PC-3 (cell line): ENCODE measurements at regions not wholly inside any gene's neighbourhood (a gene's known extent, or its start where the extent isn't known, plus 50 kb on each side); places are given as distances from the start of the nearest gene placed in this dataset.

Experiments
- ATAC-seq: fragments of 200-7000 bp; cut with Tn5 transposase; 2 replicates; pipeline ENCODE4 v1.9.1; 2020; ENCODE audit warnings: mild to moderate bottlenecking, moderate library complexity
- BruUV-seq: library from RNA; stranded (reverse); fragments of 400-500 nt; replicated peaks from 2 replicates; lab custom pipeline; 2021; lab: Mats Ljungman, UMichigan
- CTCF ChIA-PET: fragments of 300-600 bp; sonication (Branson Sonifier 250); formaldehyde crosslinking; loops from one replicate; lab custom pipeline; 2022; ENCODE audit warnings: antibody characterized with exemption; lab: Charles Lee
- POLR2A ChIA-PET: fragments of 300-600 bp; sonication (Branson Sonifier 250); formaldehyde crosslinking; loops from one replicate; lab custom pipeline; 2022; ENCODE audit warnings: antibody characterized with exemption; ENCODE audit not compliant: unreplicated experiment; lab: Charles Lee
- DNase-seq: peaks from one replicate; pipeline ENCODE4 v3.0.0-alpha.2; 2015
- H2AFZ ChIP-seq: fragments of 300-600 bp; sonication (generic); 2 replicates; pipeline ENCODE4 v1.6.0; 2016; ENCODE audit warnings: antibody characterized with exemption, low read length
- H3F3A ChIP-seq: fragments of 300-600 bp; sonication (generic); one replicate; pipeline ENCODE4 v1.6.0; 2017; ENCODE audit warnings: antibody characterized with exemption, low read length, control low read depth, mild to moderate bottlenecking; ENCODE audit not compliant: unreplicated experiment
- H3K27ac ChIP-seq: fragments of 300-600 bp; sonication (generic); 2 replicates; pipeline ENCODE4 v1.5.1; 2016; ENCODE audit warnings: mild to moderate bottlenecking, low read length
- H3K27me3 ChIP-seq: fragments of 300-600 bp; sonication (generic); 2 replicates; pipeline ENCODE4 v1.6.1; 2016; ENCODE audit warnings: low read length, mixed read lengths
- H3K36me3 ChIP-seq: fragments of 300-600 bp; sonication (generic); 2 replicates; pipeline ENCODE4 v1.6.1; 2016; ENCODE audit warnings: low read depth, mixed run types, low read length, mixed read lengths
- H3K4me1 ChIP-seq: fragments of 300-600 bp; sonication (generic); 2 replicates; pipeline ENCODE4 v1.5.1; 2016; ENCODE audit warnings: low read length; ENCODE audit not compliant: insufficient read depth
- H3K4me2 ChIP-seq: fragments of 300-600 bp; sonication (generic); 2 replicates; pipeline ENCODE4 v1.6.0; 2016; ENCODE audit warnings: low read length
- H3K4me3 ChIP-seq: fragments of 300-600 bp; sonication (generic); 2 replicates; pipeline ENCODE4 v1.5.1; 2016; ENCODE audit warnings: mild to moderate bottlenecking, low read length, mixed read lengths
- H3K79me2 ChIP-seq: fragments of 300-600 bp; sonication (generic); 2 replicates; pipeline ENCODE4 v1.6.1; 2017; ENCODE audit warnings: low read length, mixed read lengths
- H3K9ac ChIP-seq: fragments of 300-600 bp; sonication (generic); 2 replicates; pipeline ENCODE4 v1.6.0; 2016; ENCODE audit warnings: mild to moderate bottlenecking, low read length
- H3K9me2 ChIP-seq: fragments of 300-600 bp; sonication (generic); replicated peaks from 2 replicates; pipeline ENCODE4 v1.6.1; 2016; ENCODE audit warnings: mixed run types, low read length, mixed read lengths
- H3K9me3 ChIP-seq: fragments of 300-600 bp; sonication (generic); 2 replicates; pipeline ENCODE4 v1.6.1; 2016; ENCODE audit warnings: low read length, mixed read lengths
- H4K20me1 ChIP-seq: fragments of 300-600 bp; sonication (generic); 2 replicates; pipeline ENCODE4 v1.6.1; 2016; ENCODE audit warnings: low read length, mixed read lengths
- CTCF ChIP-seq: fragments of 300-600 bp; sonication (generic); conservative IDR thresholded peaks from 2 replicates; pipeline ENCODE4 v1.5.1; 2017; ENCODE audit warnings: antibody characterized with exemption, low read depth, mild to moderate bottlenecking, low read length
- EZH2 ChIP-seq: fragments of 300-600 bp; sonication (generic); IDR thresholded peaks from one replicate; pipeline ENCODE4 v1.6.1; 2017; ENCODE audit warnings: antibody characterized with exemption, mild to moderate bottlenecking, low read length; ENCODE audit not compliant: unreplicated experiment
- EZH2phosphoT487 ChIP-seq: fragments of 300-600 bp; sonication (generic); IDR thresholded peaks from 2 replicates; pipeline ENCODE4 v1.6.1; 2018; ENCODE audit warnings: mild to moderate bottlenecking, antibody characterized with exemption, low read length, borderline replicate concordance
- intact Hi-C: fragments of 100-400 bp; cut with micrococcal nuclease; formaldehyde crosslinking; loops from 2 replicates; pipeline ENCODE4 v1.9.0; 2023

GRCh38 chr5:116703941-116704340 lies 129.3 kb upstream of the SEMA6A start:
- Histone ChIP-seq H3K9me3 (no peaks in the 10 kb centered on the region), H3K79me2 (no peaks in the 10 kb centered on the region), H4K20me1 (no peaks in the 10 kb centered on the region), H3F3A (no peaks in the 10 kb centered on the region), H3K27me3 (no peaks in the 10 kb centered on the region), H2AFZ (no peak overlapping the region), H3K9ac (no peak overlapping the region), H3K27ac (no peak overlapping the region), H3K4me3 (no peak overlapping the region), H3K36me3 (no peaks in the 10 kb centered on the region), H3K4me2 (no peak overlapping the region), H3K9me2 (no peaks in the 10 kb centered on the region), H3K4me1 (no peaks in the 10 kb centered on the region)
- CTCF ChIA-PET, result no interaction called here
- intact Hi-C loops, result no loop called here
- no peak for ATAC-seq
- DNase-seq, result no peak
- BruUV-seq, result no TSS peak
- TF ChIP-seq EZH2 (no peak), EZH2phosphoT487 (no peak), CTCF (no peak)
- POLR2A ChIA-PET, result no interaction called here

GRCh38 chr5:116703328-116703727 lies 128.7 kb upstream of the SEMA6A start:
- intact Hi-C loops, result no loop called here
- H2AFZ ChIP-seq, result no peak overlapping the region
- no peaks in the 10 kb centered on the region for H3K27me3 ChIP-seq
- H3K9me3 ChIP-seq, result no peaks in the 10 kb centered on the region
- H3K4me3 ChIP-seq, result no peak overlapping the region
- POLR2A ChIA-PET, result no interaction called here
- H3K79me2 ChIP-seq, result no peaks in the 10 kb centered on the region
- no peaks in the 10 kb centered on the region for H4K20me1 ChIP-seq
- H3F3A ChIP-seq, result no peaks in the 10 kb centered on the region
- no peaks in the 10 kb centered on the region for H3K9me2 ChIP-seq
- H3K4me1 ChIP-seq, result no peaks in the 10 kb centered on the region
- DNase-seq, result no peak
- no peak overlapping the region for H3K27ac ChIP-seq
- no peak overlapping the region for H3K9ac ChIP-seq
- BruUV-seq, result no TSS peak
- H3K36me3 ChIP-seq, result no peaks in the 10 kb centered on the region
- no peak for ATAC-seq
- no peak overlapping the region for H3K4me2 ChIP-seq
- CTCF ChIA-PET, result no interaction called here
- no peak for TF ChIP-seq CTCF
- TF ChIP-seq EZH2phosphoT487, result no peak

- Histone ChIP-seq H3K79me2 (no peaks in the 10 kb centered on the region), H3K27me3 (no peaks in the 10 kb centered on the region), H4K20me1 (no peaks in the 10 kb centered on the region), H3K27ac (no peak overlapping the region), H3K9ac (no peak overlapping the region), H2AFZ (no peak overlapping the region), H3K9me3 (no peaks in the 10 kb centered on the region), H3K4me1 (no peaks in the 10 kb centered on the region), H3F3A (no peaks in the 10 kb centered on the region), H3K9me2 (no peaks in the 10 kb centered on the region), H3K4me3 (no peak overlapping the region), H3K36me3 (no peaks in the 10 kb centered on the region), H3K4me2 (no peak overlapping the region)
- ATAC-seq, result no peak
- TF ChIP-seq EZH2 (no peak), EZH2phosphoT487 (no peak), CTCF (no peak)
- DNase-seq, result no peak
- POLR2A ChIA-PET, result no interaction called here
- CTCF ChIA-PET, result no interaction called here
- no TSS peak for BruUV-seq
- intact Hi-C loops, result no loop called here
These were observed 128.2 kb upstream of the SEMA6A start for GRCh38 chr5:116702776-116703175.
